Muscle layer of duodenum (tissue), 2 donors: ENCODE measurements at regions not wholly inside any gene's neighbourhood (a gene's known extent, or its start where the extent isn't known, plus 50 kb on each side); places are given as distances from the start of the nearest gene placed in this dataset.
"Not testable (repeated sequence)": the region's sequence is repeated elsewhere in the genome, so short reads cannot be mapped to it uniquely, and the experiment has no call there.

ENCODE experiments used
- H3K27ac ChIP-seq: one replicate; pipeline ENCODE4 v1.7.0; 2013; ENCODE audit warnings: mild to moderate bottlenecking, low read length
- H3K27me3 ChIP-seq: one replicate; pipeline ENCODE4 v1.7.0; 2013; ENCODE audit warnings: low read depth, mild to moderate bottlenecking, control low read depth, low read length
- H3K36me3 ChIP-seq, 2 donors: one replicate each; pipeline ENCODE4 v1.7.0; 2013; ENCODE audit warnings: low read length in 2 of 2, control low read depth in 1 of 2, mild to moderate bottlenecking in 1 of 2; ENCODE audit not compliant: insufficient read depth in 2 of 2, control insufficient read depth in 1 of 2
- H3K4me1 ChIP-seq, 2 donors: one replicate each; pipeline ENCODE4 v1.7.0; 2013; ENCODE audit warnings: low read length in 2 of 2, mild to moderate bottlenecking in 2 of 2, control low read depth in 1 of 2, moderate library complexity in 1 of 2; ENCODE audit not compliant: insufficient read depth in 2 of 2, control insufficient read depth in 1 of 2
- H3K4me3 ChIP-seq, 2 donors: one replicate each; pipeline ENCODE4 v1.7.0; 2013; ENCODE audit warnings: low read length in 2 of 2, low read depth in 1 of 2, mild to moderate bottlenecking in 1 of 2
- H3K9me3 ChIP-seq, 2 donors: one replicate each; pipeline ENCODE4 v1.7.0; 2013; ENCODE audit warnings: low read length in 2 of 2, control low read depth in 1 of 2, mild to moderate bottlenecking in 1 of 2; ENCODE audit not compliant: control insufficient read depth in 1 of 2
- donor health status: healthy.

DNA sequence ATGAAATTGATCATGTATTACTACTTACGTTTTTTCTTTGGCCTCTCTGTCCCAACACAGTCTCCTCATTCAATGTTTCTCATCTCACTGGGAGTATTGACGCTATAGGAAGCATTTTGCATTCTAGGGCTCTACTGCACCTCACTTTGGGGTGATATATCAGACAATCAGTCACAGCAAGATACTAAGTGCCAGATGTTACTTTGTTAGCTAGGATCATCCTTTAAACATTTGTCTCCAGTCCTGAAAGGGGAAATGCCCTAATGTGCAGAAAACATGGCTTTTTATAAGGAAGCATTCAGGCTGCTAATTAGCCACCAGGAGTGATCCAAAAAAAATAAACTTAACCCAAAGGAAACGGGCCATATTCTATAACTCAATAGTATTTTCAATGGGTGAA is 409.1 kb downstream of the RWDD3 start:
- no peak overlapping the region for H3K27ac ChIP-seq
- H3K4me3 ChIP-seq, result no peak overlapping the region
- peaks cover 0 to 6% of the 10 kb centered on the region in 2 donors for H3K4me1 ChIP-seq
- H3K36me3 ChIP-seq, result no peaks in the 10 kb centered on the region
- H3K27me3 ChIP-seq, result no peaks in the 10 kb centered on the region
- no peaks in the 10 kb centered on the region for H3K9me3 ChIP-seq

DNA sequence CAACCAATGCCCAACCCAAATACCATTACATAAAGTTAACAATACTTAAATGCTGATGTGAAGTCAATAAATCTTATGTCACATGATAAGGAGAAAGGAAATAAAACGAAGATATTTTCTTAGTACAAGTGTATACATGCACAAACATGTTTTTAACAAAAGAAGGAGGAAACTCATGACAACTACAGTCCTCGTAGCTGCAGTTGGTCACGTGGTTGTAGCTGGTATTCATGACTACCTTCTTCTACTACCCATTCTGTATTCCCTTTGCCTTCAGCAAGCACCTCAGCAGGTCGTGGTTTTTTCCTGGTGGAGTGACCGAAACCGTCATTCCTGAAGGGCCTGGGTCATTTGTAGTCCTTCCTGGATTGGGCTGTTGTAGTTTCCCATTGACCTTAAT is 411.1 kb downstream of the RWDD3 start:
- H3K36me3 ChIP-seq, H3K27ac ChIP-seq, H3K27me3 ChIP-seq, H3K9me3 ChIP-seq, H3K4me3 ChIP-seq, H3K4me1 ChIP-seq: not testable (repeated sequence)

DNA sequence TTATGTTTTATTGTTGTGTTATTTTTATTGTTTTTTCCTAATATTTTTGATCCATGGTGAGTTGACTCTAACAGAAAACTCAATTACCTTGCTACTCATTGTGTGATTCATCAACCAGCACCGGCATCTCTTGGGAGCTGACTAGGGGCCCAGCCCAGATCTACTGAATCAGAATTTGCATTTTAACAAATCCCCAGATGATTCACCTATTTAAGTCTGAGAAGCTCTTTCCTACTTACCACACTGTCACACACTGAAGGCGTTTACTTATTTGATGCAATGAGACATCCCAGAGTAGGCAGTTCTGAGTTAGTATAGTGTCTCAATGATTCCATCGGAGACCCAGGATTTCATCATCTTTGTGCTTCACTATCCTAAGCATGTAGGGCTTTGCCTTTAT is 416.6 kb downstream of the RWDD3 start:
- Histone ChIP-seq H3K27me3 (no peaks in the 10 kb centered on the region), H3K27ac (no peak overlapping the region), H3K9me3 (no peaks in the 10 kb centered on the region), H3K4me3 (no peak overlapping the region), H3K36me3 (no peaks in the 10 kb centered on the region), H3K4me1 (no peaks in the 10 kb centered on the region)

GRCh38 chr1:95652423-95652965 is 418.5 kb downstream of the RWDD3 start:
- Histone ChIP-seq H3K27me3 (no peaks in the 10 kb centered on the region), H3K9me3 (no peaks in the 10 kb centered on the region), H3K4me1 (no peaks in the 10 kb centered on the region), H3K27ac (no peak overlapping the region), H3K36me3 (no peaks in the 10 kb centered on the region), H3K4me3 (no peak overlapping the region)

DNA sequence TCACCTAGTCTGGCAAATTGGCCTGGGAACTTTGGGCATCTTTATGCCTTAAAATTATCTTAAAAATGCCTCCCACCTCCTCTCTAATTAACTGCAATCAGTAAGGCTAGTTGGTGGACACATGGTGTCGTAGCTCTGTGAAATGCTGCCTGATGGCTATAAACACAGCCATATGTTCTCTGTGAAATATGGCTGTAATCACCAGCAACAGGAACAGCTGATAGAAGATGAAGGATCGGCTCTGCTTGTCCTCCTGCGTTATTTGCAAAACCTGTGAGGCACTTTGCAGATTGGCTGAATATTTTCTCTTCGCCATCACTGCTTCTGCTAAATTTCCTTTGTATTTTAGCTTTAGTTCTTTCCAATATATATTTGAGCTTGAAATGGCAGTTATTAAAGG is 419.6 kb downstream of the RWDD3 start:
- no peaks in the 10 kb centered on the region for H3K36me3 ChIP-seq
- H3K9me3 ChIP-seq, result no peaks in the 10 kb centered on the region
- H3K27ac ChIP-seq, result no peak overlapping the region
- no peak overlapping the region for H3K4me3 ChIP-seq
- H3K27me3 ChIP-seq, result no peaks in the 10 kb centered on the region
- no peaks in the 10 kb centered on the region for H3K4me1 ChIP-seq

GRCh38 chr1:95655321-95656020 is 421.5 kb downstream of the RWDD3 start:
- Histone ChIP-seq H3K4me3 (no peak overlapping the region), H3K36me3 (no peaks in the 10 kb centered on the region), H3K9me3 (no peaks in the 10 kb centered on the region), H3K27ac (no peak overlapping the region), H3K27me3 (no peaks in the 10 kb centered on the region), H3K4me1 (no peaks in the 10 kb centered on the region)

DNA sequence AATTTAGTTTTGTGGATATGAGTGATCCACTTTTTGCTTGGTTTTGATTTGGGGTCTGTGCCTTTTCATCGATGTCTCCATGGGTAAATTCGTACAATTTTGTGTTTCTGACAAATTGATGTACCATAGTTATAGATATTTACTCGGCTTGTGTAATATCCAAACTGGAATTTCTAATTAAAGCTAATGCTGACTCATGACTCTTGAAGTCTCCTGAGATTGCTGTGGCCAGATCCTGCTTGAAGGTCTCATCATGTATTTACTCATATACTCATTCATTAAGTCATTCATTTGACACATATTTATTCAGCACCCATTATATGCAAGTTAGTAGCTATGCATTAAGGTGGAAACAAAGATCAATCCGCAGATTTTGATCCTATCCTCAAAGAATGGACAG is 423.2 kb downstream of the RWDD3 start:
- no peak overlapping the region for H3K27ac ChIP-seq
- no peaks in the 10 kb centered on the region for H3K36me3 ChIP-seq

DNA sequence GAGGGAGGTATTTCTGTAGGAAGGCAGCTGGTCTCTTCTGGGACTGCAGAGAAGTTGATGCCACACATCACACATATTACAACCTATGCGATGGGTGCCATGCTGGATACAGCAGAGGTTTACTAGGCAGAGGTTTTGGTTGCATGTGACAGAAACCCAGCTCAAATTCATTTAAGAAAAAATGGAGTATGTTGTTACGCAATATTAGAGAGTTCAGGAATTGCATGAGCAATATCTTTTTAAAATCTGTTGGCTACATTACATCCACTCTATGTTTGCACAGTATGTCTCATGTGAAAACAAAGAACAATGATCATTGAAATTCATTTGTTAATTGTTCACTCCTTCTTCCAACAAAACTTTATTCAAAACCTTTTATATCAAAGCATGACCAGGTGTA is 425.2 kb downstream of the RWDD3 start:
- no peaks in the 10 kb centered on the region for H3K4me1 ChIP-seq
- no peak overlapping the region for H3K27ac ChIP-seq
- H3K9me3 ChIP-seq, result peaks cover 0 to 3% of the 10 kb centered on the region in 2 donors
- H3K27me3 ChIP-seq, result no peaks in the 10 kb centered on the region
- H3K36me3 ChIP-seq, result no peaks in the 10 kb centered on the region
- no peak overlapping the region for H3K4me3 ChIP-seq

More for the DNA sequence above, 423.2 kb downstream of the RWDD3 start:
- Histone ChIP-seq H3K27me3 (no peaks in the 10 kb centered on the region), H3K9me3 (no peaks in the 10 kb centered on the region), H3K4me3 (no peak overlapping the region), H3K4me1 (no peaks in the 10 kb centered on the region)

DNA sequence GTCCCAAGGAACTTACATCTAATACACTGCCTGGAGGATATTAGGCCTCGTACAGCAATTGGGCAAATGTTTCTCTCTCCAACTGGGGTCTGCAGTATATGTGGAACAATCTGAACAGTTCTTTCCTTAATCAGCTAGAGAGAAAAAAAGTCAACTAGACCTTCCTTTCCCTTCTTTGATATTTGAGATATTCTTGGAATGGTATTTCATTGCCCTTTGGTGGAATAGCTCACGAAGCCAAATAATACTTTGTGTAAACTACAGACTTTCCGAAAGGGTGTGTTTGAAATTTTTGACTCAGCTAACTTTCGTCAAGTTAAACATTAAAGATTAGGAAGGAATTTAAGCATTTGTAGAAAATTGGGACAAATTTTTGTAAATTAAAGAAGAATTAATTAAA is 425.6 kb downstream of the RWDD3 start:
- Histone ChIP-seq H3K9me3 (peaks cover 0 to 3% of the 10 kb centered on the region in 2 donors), H3K4me1 (no peaks in the 10 kb centered on the region), H3K27ac (no peak overlapping the region), H3K4me3 (no peak overlapping the region), H3K36me3 (no peaks in the 10 kb centered on the region), H3K27me3 (no peaks in the 10 kb centered on the region)

DNA sequence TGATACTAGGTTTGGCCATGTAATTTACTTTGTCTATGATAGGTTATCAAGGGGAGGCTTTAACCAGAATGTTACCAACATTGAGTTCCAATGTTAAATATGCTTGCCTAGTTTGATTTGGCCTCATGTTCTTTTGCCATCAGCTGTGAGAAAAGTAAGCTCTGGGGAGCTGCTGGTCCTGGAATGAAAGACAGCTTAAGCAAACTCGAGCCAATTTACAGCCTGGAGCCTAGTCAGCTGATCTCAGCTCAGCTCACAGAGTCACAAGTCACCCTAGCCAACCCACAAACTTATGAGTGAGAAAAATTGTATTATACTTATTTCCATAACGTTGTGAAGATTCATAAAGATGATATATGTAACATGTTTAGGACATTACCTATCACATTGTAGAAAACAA is 426.7 kb downstream of the RWDD3 start:
- Histone ChIP-seq H3K4me3 (no peak overlapping the region), H3K9me3 (peaks cover 0 to 3% of the 10 kb centered on the region in 2 donors), H3K27ac (no peak overlapping the region), H3K27me3 (no peaks in the 10 kb centered on the region), H3K4me1 (no peaks in the 10 kb centered on the region), H3K36me3 (no peaks in the 10 kb centered on the region)

DNA sequence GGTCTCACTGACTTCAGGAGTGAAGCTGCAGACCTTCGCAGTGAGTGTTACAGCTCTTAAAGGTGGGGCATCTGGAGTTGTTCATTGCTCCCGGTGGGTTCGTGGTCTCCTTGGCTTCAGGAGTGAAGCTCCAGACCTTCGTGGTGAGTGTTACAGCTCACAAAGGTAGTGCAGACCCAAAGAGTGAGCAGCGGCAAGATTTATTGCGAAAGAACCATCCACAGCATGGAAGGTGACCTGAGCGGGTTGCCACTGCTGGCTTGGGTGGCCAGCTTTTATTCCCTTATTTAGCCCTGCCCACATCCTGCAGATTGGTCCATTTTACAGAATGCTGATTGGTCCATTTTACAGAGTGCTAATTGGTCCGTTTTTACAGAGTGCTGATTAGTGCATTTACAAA is 429.5 kb downstream of the RWDD3 start:
- not testable (repeated sequence) for H3K27ac ChIP-seq, H3K4me3 ChIP-seq, H3K4me1 ChIP-seq, H3K36me3 ChIP-seq, H3K9me3 ChIP-seq, H3K27me3 ChIP-seq

- no peaks in the 10 kb centered on the region for H3K4me1 ChIP-seq
- H3K4me3 ChIP-seq, result no peak overlapping the region
- no peaks in the 10 kb centered on the region for H3K27me3 ChIP-seq
Observed at GRCh38 chr1:95668165-95668564, 434.2 kb downstream of the RWDD3 start.

More at GRCh38 chr1:95668165-95668564, 434.2 kb downstream of the RWDD3 start:
- H3K36me3 ChIP-seq, result no peaks in the 10 kb centered on the region
- peaks cover 3% of the 10 kb centered on the region in 2 donors for H3K9me3 ChIP-seq
- no peak overlapping the region for H3K27ac ChIP-seq
